DND-41 (cell line): ENCODE measurements at regions not wholly inside any gene's neighbourhood (a gene's known extent, or its start where the extent isn't known, plus 50 kb on each side); places are given as distances from the start of the nearest gene placed in this dataset.

Source experiments
- ATAC-seq: fragments of 200-7000 bp; cut with Tn5 transposase; 3 replicates; pipeline ENCODE4 v1.9.1; 2021; ENCODE audit warnings: low read depth; ENCODE audit not compliant: insufficient read depth
- DNase-seq: peaks from one replicate; pipeline ENCODE4 v3.0.0-alpha.2; 2020
- H2AFZ ChIP-seq: 2 replicates; pipeline ENCODE4 v1.6.0; 2012; ENCODE audit warnings: low read depth, low read length
- H3K27ac ChIP-seq: 2 replicates; pipeline ENCODE4 v1.5.1; 2012; ENCODE audit warnings: low read length, inconsistent platforms
- H3K27me3 ChIP-seq: fragments of 200-600 bp; sonication (generic); 2 replicates; pipeline ENCODE4 v1.6.0; 2012; ENCODE audit warnings: low read length, mild to moderate bottlenecking, inconsistent platforms; ENCODE audit not compliant: insufficient read depth, poor library complexity
- H3K36me3 ChIP-seq: 2 replicates; pipeline ENCODE4 v1.5.1; 2012; ENCODE audit warnings: low read length, inconsistent platforms; ENCODE audit not compliant: insufficient read depth
- H3K4me1 ChIP-seq: 2 replicates; pipeline ENCODE4 v1.5.1; 2012; ENCODE audit warnings: mild to moderate bottlenecking, low read length; ENCODE audit not compliant: insufficient read depth
- H3K4me2 ChIP-seq: 2 replicates; pipeline ENCODE4 v1.6.0; 2012; ENCODE audit warnings: mild to moderate bottlenecking, moderate library complexity, low read length, inconsistent platforms; ENCODE audit not compliant: insufficient read depth
- H3K4me3 ChIP-seq, 2 experiments: fragments of 200-600 bp in 1 of 2; shearing (Covaris generic) in 1 of 2; 2 replicates each; pipeline ENCODE4 v1.5.1; 2012 to 2016; ENCODE audit warnings: inconsistent platforms in 2 of 2, low read length in 2 of 2, mild to moderate bottlenecking in 2 of 2, low read depth in 1 of 2, moderate library complexity in 1 of 2
- H3K79me2 ChIP-seq: 2 replicates; pipeline ENCODE4 v1.6.0; 2012; ENCODE audit warnings: low read length, inconsistent platforms; ENCODE audit not compliant: insufficient read depth
- H3K9ac ChIP-seq: 2 replicates; pipeline ENCODE4 v1.6.0; 2012; ENCODE audit warnings: low read depth, mild to moderate bottlenecking, inconsistent platforms, low read length, moderate library complexity
- H3K9me3 ChIP-seq: 2 replicates; pipeline ENCODE4 v1.5.1; 2012; ENCODE audit warnings: low read length, moderate library complexity, mild to moderate bottlenecking, inconsistent platforms; ENCODE audit not compliant: insufficient read depth, severe bottlenecking
- H4K20me1 ChIP-seq: 2 replicates; pipeline ENCODE4 v1.6.0; 2012; ENCODE audit warnings: low read length; ENCODE audit not compliant: insufficient read depth
- EZH2 ChIP-seq: IDR thresholded peaks from 3 replicates; pipeline ENCODE4 v1.6.1; 2012; ENCODE audit warnings: borderline replicate concordance, low read depth, mild to moderate bottlenecking, moderate library complexity, low read length, inconsistent platforms; ENCODE audit not compliant: severe bottlenecking
- TF ChIP-seq, protein P1 (sequence below): IDR thresholded peaks from 2 replicates; pipeline ENCODE4 v1.5.1; 2012; ENCODE audit warnings: borderline replicate concordance, low read length, moderate library complexity, mild to moderate bottlenecking; ENCODE audit not compliant: poor library complexity, severe bottlenecking; ENCODE audit errors: extremely low read depth

DNA sequence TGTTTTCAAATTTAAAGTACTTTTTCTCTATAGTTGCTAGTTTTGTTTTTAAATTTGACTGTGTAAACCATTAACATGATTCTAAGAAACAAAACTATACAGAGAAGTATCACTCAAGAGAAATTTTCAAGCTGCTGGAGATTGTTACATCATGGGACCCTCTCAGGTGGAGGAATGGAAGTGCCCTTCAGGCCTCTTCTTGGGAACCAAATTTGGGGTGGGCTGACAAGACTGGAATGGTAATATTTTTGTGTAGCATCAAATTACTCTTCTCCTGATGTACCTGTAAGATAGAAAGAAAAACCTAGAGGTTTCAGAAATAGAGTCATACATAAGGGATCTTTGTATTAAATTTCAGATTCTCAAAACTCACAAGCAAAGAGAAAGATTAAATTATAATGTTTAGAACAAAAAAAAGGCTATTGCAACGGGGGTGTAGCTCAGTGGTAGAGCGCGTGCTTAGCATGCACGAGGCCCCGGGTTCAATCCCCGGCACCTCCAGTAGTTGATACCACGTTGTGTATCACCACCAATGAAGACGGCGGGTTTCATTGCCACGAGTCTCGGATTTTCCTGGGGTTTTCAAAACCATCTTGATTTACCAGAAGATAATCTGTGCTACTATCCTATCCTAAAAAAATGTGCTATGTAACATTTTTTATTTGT is 193.7 kb downstream of the GPX5 start:
- no peak overlapping the region for H3K9ac ChIP-seq
- DNase-seq: no peak
- no peak for ATAC-seq
- H3K9me3 ChIP-seq: no peaks in the 10 kb centered on the region
- H3K79me2 ChIP-seq: no peaks in the 10 kb centered on the region
- H3K4me2 ChIP-seq: no peak overlapping the region
- no peaks in the 10 kb centered on the region for H4K20me1 ChIP-seq
- H2AFZ ChIP-seq: no peak overlapping the region
- no peak overlapping the region for H3K27ac ChIP-seq
- H3K27me3 ChIP-seq: peaks cover 6% of the 10 kb centered on the region
- no peak overlapping the region for H3K4me3 ChIP-seq
- no peaks in the 10 kb centered on the region for H3K36me3 ChIP-seq
- TF ChIP-seq EZH2: no peak
- TF ChIP-seq, protein P1, sequence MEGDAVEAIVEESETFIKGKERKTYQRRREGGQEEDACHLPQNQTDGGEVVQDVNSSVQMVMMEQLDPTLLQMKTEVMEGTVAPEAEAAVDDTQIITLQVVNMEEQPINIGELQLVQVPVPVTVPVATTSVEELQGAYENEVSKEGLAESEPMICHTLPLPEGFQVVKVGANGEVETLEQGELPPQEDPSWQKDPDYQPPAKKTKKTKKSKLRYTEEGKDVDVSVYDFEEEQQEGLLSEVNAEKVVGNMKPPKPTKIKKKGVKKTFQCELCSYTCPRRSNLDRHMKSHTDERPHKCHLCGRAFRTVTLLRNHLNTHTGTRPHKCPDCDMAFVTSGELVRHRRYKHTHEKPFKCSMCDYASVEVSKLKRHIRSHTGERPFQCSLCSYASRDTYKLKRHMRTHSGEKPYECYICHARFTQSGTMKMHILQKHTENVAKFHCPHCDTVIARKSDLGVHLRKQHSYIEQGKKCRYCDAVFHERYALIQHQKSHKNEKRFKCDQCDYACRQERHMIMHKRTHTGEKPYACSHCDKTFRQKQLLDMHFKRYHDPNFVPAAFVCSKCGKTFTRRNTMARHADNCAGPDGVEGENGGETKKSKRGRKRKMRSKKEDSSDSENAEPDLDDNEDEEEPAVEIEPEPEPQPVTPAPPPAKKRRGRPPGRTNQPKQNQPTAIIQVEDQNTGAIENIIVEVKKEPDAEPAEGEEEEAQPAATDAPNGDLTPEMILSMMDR: no peak
- H3K4me1 ChIP-seq: no peaks in the 10 kb centered on the region

DNA sequence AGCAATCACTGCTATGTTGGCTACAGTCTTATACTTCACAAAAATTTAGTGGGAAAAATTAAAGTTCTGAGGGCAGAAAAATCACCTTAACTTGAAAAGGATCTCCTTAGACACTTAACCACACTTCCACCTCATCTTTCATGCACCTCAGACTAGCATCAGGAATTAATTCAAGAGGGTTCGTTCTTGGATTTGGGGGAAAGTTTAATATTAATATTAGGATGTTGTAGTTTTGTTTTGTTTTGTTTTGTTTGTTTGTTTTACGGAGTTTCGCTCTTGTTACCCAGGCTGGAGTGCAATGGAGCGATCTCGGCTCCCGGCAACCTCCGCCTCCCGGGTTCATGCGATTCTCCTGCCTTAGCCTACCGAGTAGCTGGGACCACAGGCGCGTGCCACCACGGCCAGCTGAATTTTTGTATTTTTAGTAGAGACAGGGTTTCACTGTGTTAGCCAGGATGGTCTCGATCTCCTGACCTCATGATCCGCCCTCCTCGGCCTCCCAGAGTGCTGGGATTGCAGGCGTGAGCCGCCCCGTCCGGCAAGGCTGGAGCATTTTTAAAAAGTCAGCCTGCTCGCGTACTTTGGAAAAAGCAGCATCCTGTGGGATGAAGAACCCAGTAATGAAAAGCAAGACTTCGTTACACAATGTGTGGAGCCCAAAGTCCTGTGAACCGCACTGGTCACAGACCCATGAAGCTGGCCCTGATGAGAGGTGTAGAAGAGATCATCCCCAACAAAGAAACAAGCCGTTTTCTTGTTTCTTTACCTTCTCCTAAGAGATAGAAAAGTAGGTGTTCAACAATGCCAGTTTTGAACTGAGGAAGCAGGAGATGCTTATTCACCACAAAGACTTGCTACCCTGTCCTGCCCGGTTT is 194.9 kb downstream of the GPX5 start:
- no peaks in the 10 kb centered on the region for H3K36me3 ChIP-seq
- TF ChIP-seq EZH2: no peak
- TF ChIP-seq, protein P1: no peak
- H3K79me2 ChIP-seq: no peaks in the 10 kb centered on the region
- no peak for ATAC-seq
- no peak overlapping the region for H3K4me3 ChIP-seq
- no peaks in the 10 kb centered on the region for H3K4me1 ChIP-seq
- no peaks in the 10 kb centered on the region for H3K9me3 ChIP-seq
- no peak overlapping the region for H3K9ac ChIP-seq
- DNase-seq: no peak
- no peak overlapping the region for H2AFZ ChIP-seq
- H3K27me3 ChIP-seq: peaks cover 6% of the 10 kb centered on the region
- no peaks in the 10 kb centered on the region for H4K20me1 ChIP-seq
- no peak overlapping the region for H3K27ac ChIP-seq
- no peak overlapping the region for H3K4me2 ChIP-seq

DNA sequence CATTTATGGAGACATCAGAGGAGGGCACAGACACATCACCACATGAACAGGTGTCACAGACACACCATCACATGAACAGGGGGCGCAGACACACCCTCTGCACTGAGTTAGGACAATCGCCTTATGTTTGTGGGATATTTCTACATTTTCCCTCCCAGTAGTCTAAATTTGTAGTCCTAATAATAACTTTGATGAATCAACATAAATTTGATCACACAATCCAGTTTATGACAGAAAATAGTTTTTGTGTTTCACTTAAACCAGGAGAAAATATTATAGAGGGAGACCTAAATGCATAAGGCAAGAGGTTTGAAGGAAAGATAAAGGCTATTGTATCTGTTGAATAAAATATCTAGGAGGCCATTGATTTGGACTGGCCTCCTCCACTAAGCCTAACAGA is 195.7 kb downstream of the GPX5 start:
- Histone ChIP-seq H3K36me3 (no peaks in the 10 kb centered on the region), H3K4me3 (no peak overlapping the region), H3K9ac (no peak overlapping the region), H3K4me1 (no peaks in the 10 kb centered on the region), H3K4me2 (no peak overlapping the region), H3K9me3 (no peaks in the 10 kb centered on the region), H2AFZ (no peak overlapping the region), H3K27ac (no peak overlapping the region), H4K20me1 (no peaks in the 10 kb centered on the region), H3K27me3 (peaks cover 9% of the 10 kb centered on the region), H3K79me2 (no peaks in the 10 kb centered on the region)
- ATAC-seq (no peak), DNase-seq (no peak)
- TF ChIP-seq EZH2: no peak
- TF ChIP-seq, protein P1: no peak
